ENCODE measurements at regions not wholly inside any gene's neighbourhood (a gene's known extent, or its start where the extent isn't known, plus 50 kb on each side); places are given as distances from the start of the nearest gene placed in this dataset.

- TF ChIP-seq BRCA1 (IDR thresholded peaks at IDR 0.05; ENCODE audit: low read depth, low read length) (no peak), HDAC6 (IDR thresholded peaks at IDR 0.05; ENCODE audit: low read depth, low read length) (no peak), TBP (IDR thresholded peaks at IDR 0.05; ENCODE audit: low read depth, low read length) (no peak), CHD2 (IDR thresholded peaks at IDR 0.05; ENCODE audit: low read length) (no peak), JUN (IDR thresholded peaks at IDR 0.05; ENCODE audit: low read depth, low read length) (no peak), EGR1 (IDR thresholded peaks at IDR 0.05; ENCODE audit: borderline replicate concordance, low read depth, low read length) (no peak), BACH1 (IDR thresholded peaks at IDR 0.05; ENCODE audit: low read length) (no peak), SAP30 (IDR thresholded peaks at IDR 0.05; ENCODE audit: insufficient read depth, insufficient replicate concordance, low read length) (no peak), CEBPB (IDR thresholded peaks at IDR 0.05; ENCODE audit: low read depth, low read length) (no peak)
- peaks cover 0 to 10% (median 6%) of the 10 kb centered on the region in 4 experiments; a peak in 6 of 7 replicates for H3K4me1 ChIP-seq (replicated peaks in 1 of 4; ENCODE audit: control insufficient read depth in 3 of 4, insufficient read depth in 4 of 4, low read length in 3 of 4)
- no peak overlapping the region for H3K18ac ChIP-seq (ENCODE audit: extremely low read depth, low read length)
- no peak overlapping the region for H2BK120ac ChIP-seq (replicated peaks; ENCODE audit: low read depth, low read length)
- no peaks in the 10 kb centered on the region for H3K79me2 ChIP-seq (ENCODE audit: control insufficient read depth in 1 of 2, insufficient read depth in 2 of 2, low read length in 2 of 2)
- no peak overlapping the region for H4K91ac ChIP-seq (replicated peaks; ENCODE audit: insufficient read length, low read length)
- no peaks in the 10 kb centered on the region for H3K27me3 ChIP-seq (replicated peaks in 1 of 4; ENCODE audit: control insufficient read depth in 3 of 4, extremely low read depth in 1 of 4, insufficient read depth in 3 of 4, low read length in 3 of 4)
- H4K20me1 ChIP-seq (replicated peaks in 1 of 2; ENCODE audit: control insufficient read depth in 1 of 2, insufficient read depth in 2 of 2, low read length in 2 of 2): no peaks in the 10 kb centered on the region
- H3K9ac ChIP-seq (replicated peaks in 1 of 4; ENCODE audit: extremely low read depth in 1 of 4, low read depth in 3 of 4, low read length in 3 of 4): no peak overlapping the region
- CTCF ChIA-PET (ENCODE audit: partially characterized antibody): no interaction called here
- no peak overlapping the region; the same call in 1 of the 2 replicates for H2BK5ac ChIP-seq (ENCODE audit: low read depth, low read length)
- no peak overlapping the region for H2AFZ ChIP-seq (ENCODE audit: low read length)
- POLR2A ChIA-PET (ENCODE audit: partially characterized antibody): no interaction called here
- H4K8ac ChIP-seq (ENCODE audit: extremely low read depth, insufficient read depth, low read length): no peak overlapping the region
- no peak overlapping the region for H3K4me3 ChIP-seq (ENCODE audit: extremely low read depth in 1 of 4, insufficient read depth in 2 of 4, low read depth in 3 of 4, low read length in 4 of 4)
- H3K79me1 ChIP-seq (ENCODE audit: low read depth, low read length): no peaks in the 10 kb centered on the region
- no peak overlapping the region for H3K23ac ChIP-seq (ENCODE audit: insufficient read length)
- no peaks in the 10 kb centered on the region for H3K23me2 ChIP-seq (ENCODE audit: low read depth, low read length)
- no peak for DNase-seq (ENCODE audit: low read depth in 1 of 2, low spot score in 2 of 2)
- no peak overlapping the region for H3K14ac ChIP-seq (ENCODE audit: insufficient read length)
- H3K9me3 ChIP-seq (ENCODE audit: insufficient read depth in 2 of 2, low read depth in 1 of 2, low read length in 1 of 2): peaks cover 1 to 4% of the 10 kb centered on the region in 2 experiments; a peak in 1 of 4 replicates
- H3K36me3 ChIP-seq (ENCODE audit: control insufficient read depth in 2 of 4, insufficient read depth in 4 of 4, low read length in 3 of 4): no peaks in the 10 kb centered on the region
- H2AK5ac ChIP-seq (ENCODE audit: low read depth, low read length): no peak overlapping the region
- FAIRE-seq: no peak
- 91% methylated on average over 4 of the region's 4 CpGs; no CpG with 5 or more reads in 1 of the 2 experiments for WGBS, 2 experiments (ENCODE audit: extremely low coverage in 1 of 2, insufficient coverage in 1 of 2, insufficient read length in 1 of 2, insufficient replicate concordance in 2 of 2, low coverage in 1 of 2, low lambda C conversion rate in 2 of 2, missing lambda C conversion rate in 1 of 2)
- no peak overlapping the region for H3K4ac ChIP-seq (replicated peaks; ENCODE audit: insufficient read length, low read depth, low read length)
- H2BK20ac ChIP-seq (ENCODE audit: low read length): no peak overlapping the region
- H3K4me2 ChIP-seq (ENCODE audit: insufficient read depth in 1 of 2, low read depth in 2 of 2, low read length in 2 of 2): no peak overlapping the region
- no peak overlapping the region for H4K5ac ChIP-seq (ENCODE audit: insufficient read length, low read depth, low read length)
- no peak overlapping the region for H3K56ac ChIP-seq (replicated peaks; ENCODE audit: insufficient read length, low read depth, low read length)
- H2BK12ac ChIP-seq (ENCODE audit: low read depth, low read length): no peak overlapping the region
- H2BK15ac ChIP-seq (ENCODE audit: low read length): no peak overlapping the region
- no peak overlapping the region for H3K27ac ChIP-seq (ENCODE audit: low read depth, low read length)
These were observed 326.1 kb downstream of the ZNF621 start for GRCh38 chr3:40850861-40851260.
